Nucleus accumbens (tissue), 56 donors: ENCODE measurements at regions not wholly inside any gene's neighbourhood (a gene's known extent, or its start where the extent isn't known, plus 50 kb on each side); places are given as distances from the start of the nearest gene placed in this dataset.
A peak's percentile ranks its signal among the peaks of the same experiment; 100 is the strongest.
"Not testable (repeated sequence)": the region's sequence is repeated elsewhere in the genome, so short reads cannot be mapped to it uniquely, and the experiment has no call there.

Source experiments
- DNase-seq, 56 donors: peaks; one replicate each; lab custom pipeline; 2025; lab: John Stamatoyannopoulos, UW

- DNase-seq = no peak
Measured at GRCh38 chr5:83889971-83890745, 169.5 kb upstream of the HAPLN1 start.

GRCh38 chr5:83877911-83878706 is 157.5 kb upstream of the HAPLN1 start:
- DNase-seq = no peak

DNA sequence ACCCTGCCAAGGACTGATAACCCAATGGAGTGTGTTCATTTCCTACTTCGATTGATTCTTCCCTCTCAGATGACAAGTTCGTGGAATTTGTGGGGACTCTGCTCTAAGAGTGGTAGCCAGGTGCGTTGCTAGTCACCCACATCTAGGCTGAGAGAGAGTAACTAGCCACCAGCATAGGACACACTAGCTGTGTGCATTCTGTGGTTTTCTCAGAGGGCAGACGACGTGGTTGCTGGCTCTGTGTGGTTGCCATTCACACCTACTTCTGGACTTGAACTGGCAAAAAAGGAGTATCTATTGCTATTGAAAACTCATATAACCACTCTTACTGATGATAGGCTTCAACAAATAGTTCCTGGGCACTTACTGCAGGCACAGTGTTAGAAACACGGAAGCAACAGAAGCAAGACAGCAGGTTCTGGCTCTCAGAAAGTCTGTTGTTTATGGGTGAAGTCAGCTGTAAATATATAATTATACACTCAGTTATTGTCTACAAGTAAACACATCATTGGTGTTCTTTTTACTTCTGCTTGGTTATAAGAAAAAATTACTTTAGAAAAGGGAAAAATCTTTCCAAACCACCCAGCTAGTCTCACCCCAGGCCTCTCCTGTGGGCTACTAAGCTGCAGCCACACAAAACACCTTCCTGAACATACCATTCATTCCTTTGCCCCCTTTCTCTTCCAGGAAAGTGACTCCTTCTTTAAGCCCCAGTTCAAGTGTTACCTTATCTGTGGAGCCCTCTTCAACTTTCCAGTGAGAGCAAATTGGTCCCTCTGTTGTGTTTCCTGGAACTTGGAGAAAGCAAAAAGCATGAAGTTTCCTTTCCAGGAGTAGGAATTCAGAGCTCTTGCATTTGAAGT is 151.1 kb upstream of the HAPLN1 start:
- DNase-seq = no peak

- no peak for DNase-seq
Measured at GRCh38 chr5:83866181-83866580, 145.5 kb upstream of the HAPLN1 start.

GRCh38 chr5:83865579-83865978 is 144.9 kb upstream of the HAPLN1 start:
- no peak for DNase-seq

- DNase-seq = no peak
Measured at GRCh38 chr5:83864652-83865051, 144.0 kb upstream of the HAPLN1 start.

DNA sequence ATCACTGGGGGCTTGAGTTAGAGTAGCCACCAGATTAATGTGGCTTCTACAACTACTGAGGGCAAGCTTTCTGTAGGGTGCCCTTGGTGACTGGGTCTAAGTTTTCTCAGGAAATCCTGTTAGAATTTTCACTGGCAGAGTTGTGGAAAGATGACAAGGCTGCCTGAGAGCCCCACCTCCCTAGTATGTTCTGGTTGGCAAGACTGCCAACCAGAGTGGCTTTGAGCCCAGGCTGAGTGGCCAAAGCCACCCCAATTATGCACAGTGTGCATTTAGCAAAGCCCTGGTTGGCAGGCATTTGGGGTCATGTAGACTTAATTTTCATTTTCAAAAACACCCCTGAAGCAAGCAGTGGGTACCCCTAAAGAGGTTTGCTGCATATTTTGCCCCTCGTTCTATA is 136.7 kb upstream of the HAPLN1 start:
- DNase-seq = peak in 6 of 56 donors; percentile 1 to 29 (median 6)

DNA sequence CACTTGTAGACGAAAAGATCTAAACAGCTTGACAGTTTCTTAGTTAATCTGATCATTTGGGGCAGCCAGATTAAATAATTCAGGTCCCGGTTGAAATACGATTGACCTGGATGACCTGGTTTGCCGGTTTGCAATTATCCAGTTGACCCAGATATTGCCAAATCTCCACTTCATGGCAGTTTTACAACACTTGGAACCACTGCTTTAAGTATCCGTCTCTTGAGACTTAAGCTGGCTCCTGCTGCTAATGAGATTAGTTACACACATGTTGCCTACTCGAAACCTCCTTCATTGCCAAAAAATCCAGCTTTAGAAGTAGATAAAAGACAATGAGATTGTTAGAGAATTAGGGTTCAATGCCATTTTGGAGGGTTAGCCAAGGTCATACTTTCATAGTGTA is 136.2 kb upstream of the HAPLN1 start:
- DNase-seq = no peak

- DNase-seq = not testable (repeated sequence)
Measured at GRCh38 chr5:83850412-83850811, 129.8 kb upstream of the HAPLN1 start.

- no peak for DNase-seq
Measured at GRCh38 chr5:83848941-83849340, 128.3 kb upstream of the HAPLN1 start.

DNA sequence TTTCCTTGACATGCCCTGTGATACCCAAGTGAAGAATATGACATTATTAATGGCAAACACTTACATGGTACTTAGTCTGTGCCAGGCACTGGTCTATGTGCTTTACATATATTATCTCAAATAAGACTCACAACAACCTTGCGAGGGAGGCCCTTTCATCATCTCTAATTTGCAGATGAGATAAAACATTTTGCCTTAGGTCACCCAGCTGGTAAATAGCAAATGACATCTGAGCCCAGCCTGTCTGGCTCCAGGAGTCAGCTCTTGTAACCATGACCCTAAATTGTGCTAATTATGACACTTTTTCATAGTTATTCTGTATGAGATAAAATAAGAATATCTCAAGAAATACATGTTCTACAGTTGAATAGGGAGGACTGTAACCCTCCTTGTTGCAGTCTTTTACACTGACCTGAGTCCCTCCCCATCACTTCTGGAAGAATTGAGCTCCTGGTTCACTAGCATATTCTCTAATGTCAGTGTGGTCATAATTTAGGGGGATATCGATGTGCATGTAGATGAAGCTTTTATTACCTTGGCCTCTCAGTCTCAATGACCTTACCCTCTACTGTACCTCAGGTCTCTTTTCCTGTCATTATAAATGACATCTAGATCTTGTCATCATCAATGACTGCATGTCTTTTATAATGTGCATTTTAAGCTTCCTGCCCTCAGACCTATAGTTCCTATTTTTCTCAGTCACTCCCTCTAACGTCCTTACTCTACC is 126.1 kb upstream of the HAPLN1 start:
- DNase-seq = no peak

DNA sequence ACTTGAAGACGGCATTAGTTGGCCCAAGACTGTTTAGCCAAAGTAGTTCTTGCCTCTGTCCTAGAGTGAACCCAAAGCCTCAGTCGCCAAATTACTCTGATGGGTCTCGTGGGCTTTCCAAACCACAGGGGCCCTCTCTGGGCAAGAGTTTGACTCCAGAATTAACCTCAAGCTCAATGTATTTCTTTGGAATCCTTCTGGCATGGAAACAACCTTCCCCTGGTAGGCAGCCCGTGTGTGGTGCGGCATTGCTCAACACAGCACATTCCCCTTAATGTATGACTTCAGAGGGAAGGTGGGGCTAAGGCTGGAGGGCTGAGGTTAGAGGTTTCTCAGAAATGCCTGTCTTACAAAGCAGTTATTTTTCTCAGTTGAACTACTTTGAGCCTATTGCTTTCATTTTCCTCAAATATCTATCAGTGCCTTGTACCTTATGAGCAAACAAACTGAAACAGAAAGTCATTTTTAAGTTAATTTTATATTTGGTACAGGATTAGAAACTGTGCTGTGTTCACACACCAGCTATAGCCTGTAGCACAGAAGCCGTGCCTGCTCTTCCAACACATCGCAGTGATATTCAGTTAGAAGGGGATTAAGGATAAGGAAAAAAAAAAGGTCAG is 123.9 kb upstream of the HAPLN1 start:
- no peak for DNase-seq

GRCh38 chr5:83839788-83840187 is 119.1 kb upstream of the HAPLN1 start:
- no peak for DNase-seq

- DNase-seq = no peak
Measured at GRCh38 chr5:83839256-83839655, 118.6 kb upstream of the HAPLN1 start.

DNA sequence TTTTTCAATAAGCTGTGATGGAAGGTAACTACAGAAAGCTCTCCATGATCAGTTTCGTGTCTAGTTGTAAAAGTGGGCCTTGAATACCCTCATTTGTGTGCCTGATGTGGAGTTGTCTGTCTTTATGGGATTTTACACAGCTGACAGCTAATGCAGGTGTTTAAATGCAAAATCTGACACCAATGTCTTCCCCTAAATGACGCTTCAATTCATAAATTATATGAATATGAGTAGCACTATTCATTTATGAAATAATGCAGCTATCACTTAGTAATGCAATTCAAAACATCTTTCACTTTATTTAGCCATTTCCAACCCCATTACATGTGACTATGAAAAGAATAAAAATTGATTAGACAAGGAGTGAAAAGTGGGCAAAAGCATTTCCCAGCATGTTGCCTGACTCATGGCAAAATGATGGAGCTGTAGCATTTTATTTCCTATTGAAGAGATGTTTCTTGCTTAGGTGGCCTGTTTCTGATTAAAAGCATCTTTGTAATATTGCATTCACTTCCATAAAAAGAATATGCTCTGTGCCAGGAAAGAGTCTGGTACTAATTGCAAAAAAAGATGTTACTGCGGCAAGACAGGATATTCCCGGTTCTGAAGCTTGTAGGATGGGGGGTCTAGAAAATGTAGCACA is 116.7 kb upstream of the HAPLN1 start:
- DNase-seq = no peak

DNA sequence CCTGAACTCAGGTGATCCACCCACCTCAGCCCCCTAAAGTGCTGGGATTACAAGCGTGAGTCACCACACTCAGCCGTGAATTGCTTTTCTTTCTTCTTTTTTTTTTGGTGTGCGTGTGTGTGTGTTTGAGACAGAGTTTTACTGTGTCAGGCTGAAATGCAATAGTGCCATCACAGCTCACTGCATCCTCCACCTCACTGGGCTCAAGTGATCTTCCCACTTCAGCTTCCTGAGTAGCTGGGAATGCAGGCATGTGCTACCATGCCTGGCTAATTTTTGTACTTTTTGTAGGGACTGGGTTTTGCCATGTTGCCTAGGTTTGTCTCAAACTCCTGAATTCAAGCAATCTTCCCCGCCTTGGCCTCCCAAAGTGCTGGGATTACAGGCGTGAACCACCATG is 113.7 kb upstream of the HAPLN1 start:
- no peak for DNase-seq

- DNase-seq = no peak
Measured at GRCh38 chr5:83831834-83832233, 111.2 kb upstream of the HAPLN1 start.

- no peak for DNase-seq
Measured at GRCh38 chr5:83827111-83827557, 106.5 kb upstream of the HAPLN1 start.

DNA sequence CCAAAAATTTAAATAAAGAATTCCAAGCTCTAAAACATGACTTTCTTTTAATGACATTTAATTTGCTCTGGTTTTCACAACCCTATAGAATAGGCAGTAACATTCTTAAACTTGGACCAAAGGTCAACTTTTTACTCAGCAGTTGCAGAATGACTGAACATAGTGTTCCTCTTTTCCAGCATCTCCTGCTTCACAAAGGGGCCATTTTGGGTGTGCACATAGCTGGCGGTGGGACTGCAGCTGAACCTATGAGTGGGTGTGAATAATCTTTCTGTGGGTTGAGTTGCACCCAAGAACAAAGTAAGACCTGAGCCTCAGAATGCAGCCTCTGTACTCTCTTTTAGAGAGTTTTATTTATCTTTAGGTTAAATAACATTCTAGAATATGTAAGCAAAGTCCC is 96.9 kb upstream of the HAPLN1 start:
- no peak for DNase-seq
